Endodermal cell (in vitro differentiated cells): ENCODE measurements at regions not wholly inside any gene's neighbourhood (a gene's known extent, or its start where the extent isn't known, plus 50 kb on each side); places are given as distances from the start of the nearest gene placed in this dataset.

Experiments
- DNase-seq: peaks from one replicate; pipeline ENCODE4 v3.0.0-alpha.2; 2017
- H3K27ac ChIP-seq: 2 replicates; pipeline ENCODE4 v1.5.1; 2013; ENCODE audit warnings: mild to moderate bottlenecking, low read depth, low read length, moderate library complexity
- H3K27me3 ChIP-seq: 2 replicates; pipeline ENCODE4 v1.6.1; 2013; ENCODE audit warnings: mild to moderate bottlenecking, low read length, moderate library complexity; ENCODE audit not compliant: insufficient read depth, control insufficient read depth, poor library complexity, severe bottlenecking
- H3K36me3 ChIP-seq: 2 replicates; pipeline ENCODE4 v1.7.0; 2013; ENCODE audit warnings: mild to moderate bottlenecking, low read length, moderate library complexity; ENCODE audit not compliant: control insufficient read depth, insufficient read depth
- H3K4me1 ChIP-seq: one replicate; pipeline ENCODE4 v1.7.0; 2013; ENCODE audit warnings: low read length; ENCODE audit not compliant: control insufficient read depth, insufficient read depth
- H3K4me3 ChIP-seq: 2 replicates; pipeline ENCODE4 v1.5.1; 2013; ENCODE audit warnings: mild to moderate bottlenecking, low read length, moderate library complexity
- H3K9ac ChIP-seq: 2 replicates; pipeline ENCODE4 v1.6.1; 2013; ENCODE audit warnings: mild to moderate bottlenecking, low read length, moderate library complexity; ENCODE audit not compliant: poor library complexity, severe bottlenecking; ENCODE audit errors: extremely low read depth
- H3K9me3 ChIP-seq: 2 replicates; pipeline ENCODE4 v1.6.1; 2013; ENCODE audit warnings: mild to moderate bottlenecking, low read length, moderate library complexity; ENCODE audit not compliant: control insufficient read depth
- H3K27ac Mint-ChIP-seq: 2 replicates; pipeline ENCODE4 v1.8.0; 2020; ENCODE audit warnings: mixed read lengths
- H3K27me3 Mint-ChIP-seq: 2 replicates; pipeline ENCODE4 v1.8.0; 2021; ENCODE audit warnings: mild to moderate bottlenecking, mixed read lengths; ENCODE audit not compliant: insufficient read depth
- H3K36me3 Mint-ChIP-seq: 2 replicates; pipeline ENCODE4 v1.8.0; 2020; ENCODE audit warnings: low read depth, mixed read lengths
- H3K4me1 Mint-ChIP-seq: 2 replicates; pipeline ENCODE4 v1.8.0; 2020; ENCODE audit warnings: mixed read lengths
- H3K4me3 Mint-ChIP-seq: 2 replicates; pipeline ENCODE4 v1.8.0; 2020; ENCODE audit warnings: mild to moderate bottlenecking, moderate library complexity, mixed read lengths
- H3K9me3 Mint-ChIP-seq: 2 replicates; pipeline ENCODE4 v1.8.0; 2020; ENCODE audit warnings: mild to moderate bottlenecking, mixed read lengths
- WGBS, 2 experiments: methylation state at CpG; one replicate each; pipeline versions ENCODE4 v1.1.5 to v1.1.7; 2013; ENCODE audit warnings: missing lambda C conversion rate in 2 of 2, mixed read lengths in 1 of 2; ENCODE audit not compliant: insufficient coverage in 1 of 2, insufficient read length in 1 of 2; 5-methylcytosine and 5-hydroxymethylcytosine counted together
- TF ChIP-seq, protein P1 (sequence below): fragments of 200-600 bp; sonication (generic); conservative IDR thresholded peaks from 2 replicates; pipeline ENCODE4 v1.5.0; 2021; ENCODE audit warnings: antibody characterized with exemption, mild to moderate bottlenecking

DNA sequence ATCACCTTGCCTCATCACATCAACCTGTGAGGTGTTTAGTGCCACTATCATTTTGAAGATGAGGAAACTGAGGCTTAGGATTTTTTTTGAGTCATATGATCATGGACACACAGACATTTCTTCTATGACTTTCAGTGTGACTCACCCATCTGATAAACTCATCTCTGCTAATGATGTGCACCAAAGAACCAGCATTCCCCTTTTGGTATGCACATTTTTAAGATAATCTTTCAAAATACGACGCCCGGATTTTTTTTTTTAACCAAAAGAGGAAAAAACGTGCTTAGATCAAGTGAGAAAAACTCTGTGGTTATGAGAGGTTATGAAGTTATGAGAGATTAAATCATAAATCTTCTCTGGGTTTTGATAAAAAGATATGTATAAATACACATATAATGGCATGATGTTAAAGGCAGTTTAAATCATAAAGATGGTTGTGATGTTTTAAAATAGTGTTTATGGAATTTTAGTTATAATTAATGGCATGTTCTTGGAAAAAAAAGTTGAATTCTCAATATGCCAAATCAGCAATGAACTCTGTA, 948.1 kb downstream of the TMTC2 start:
- Mint-ChIP-seq H3K27ac (no peak overlapping the region), H3K4me3 (no peak overlapping the region), H3K36me3 (no peaks in the 10 kb centered on the region), H3K9me3 (no peaks in the 10 kb centered on the region), H3K4me1 (no peaks in the 10 kb centered on the region), H3K27me3 (no peaks in the 10 kb centered on the region)
- H3K27ac ChIP-seq, result no peak overlapping the region
- no peak overlapping the region for H3K9ac ChIP-seq
- no peaks in the 10 kb centered on the region for H3K36me3 ChIP-seq
- H3K4me3 ChIP-seq, result no peak overlapping the region
- H3K27me3 ChIP-seq, result no peaks in the 10 kb centered on the region
- TF ChIP-seq, protein P1, sequence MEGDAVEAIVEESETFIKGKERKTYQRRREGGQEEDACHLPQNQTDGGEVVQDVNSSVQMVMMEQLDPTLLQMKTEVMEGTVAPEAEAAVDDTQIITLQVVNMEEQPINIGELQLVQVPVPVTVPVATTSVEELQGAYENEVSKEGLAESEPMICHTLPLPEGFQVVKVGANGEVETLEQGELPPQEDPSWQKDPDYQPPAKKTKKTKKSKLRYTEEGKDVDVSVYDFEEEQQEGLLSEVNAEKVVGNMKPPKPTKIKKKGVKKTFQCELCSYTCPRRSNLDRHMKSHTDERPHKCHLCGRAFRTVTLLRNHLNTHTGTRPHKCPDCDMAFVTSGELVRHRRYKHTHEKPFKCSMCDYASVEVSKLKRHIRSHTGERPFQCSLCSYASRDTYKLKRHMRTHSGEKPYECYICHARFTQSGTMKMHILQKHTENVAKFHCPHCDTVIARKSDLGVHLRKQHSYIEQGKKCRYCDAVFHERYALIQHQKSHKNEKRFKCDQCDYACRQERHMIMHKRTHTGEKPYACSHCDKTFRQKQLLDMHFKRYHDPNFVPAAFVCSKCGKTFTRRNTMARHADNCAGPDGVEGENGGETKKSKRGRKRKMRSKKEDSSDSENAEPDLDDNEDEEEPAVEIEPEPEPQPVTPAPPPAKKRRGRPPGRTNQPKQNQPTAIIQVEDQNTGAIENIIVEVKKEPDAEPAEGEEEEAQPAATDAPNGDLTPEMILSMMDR, result no peak
- 77% methylated on average over 4 of the region's 4 CpGs; no CpG with 5 or more reads in 1 of the 2 experiments for WGBS, 2 experiments
- no peak for DNase-seq
- no peaks in the 10 kb centered on the region for H3K9me3 ChIP-seq
- no peaks in the 10 kb centered on the region for H3K4me1 ChIP-seq

DNA sequence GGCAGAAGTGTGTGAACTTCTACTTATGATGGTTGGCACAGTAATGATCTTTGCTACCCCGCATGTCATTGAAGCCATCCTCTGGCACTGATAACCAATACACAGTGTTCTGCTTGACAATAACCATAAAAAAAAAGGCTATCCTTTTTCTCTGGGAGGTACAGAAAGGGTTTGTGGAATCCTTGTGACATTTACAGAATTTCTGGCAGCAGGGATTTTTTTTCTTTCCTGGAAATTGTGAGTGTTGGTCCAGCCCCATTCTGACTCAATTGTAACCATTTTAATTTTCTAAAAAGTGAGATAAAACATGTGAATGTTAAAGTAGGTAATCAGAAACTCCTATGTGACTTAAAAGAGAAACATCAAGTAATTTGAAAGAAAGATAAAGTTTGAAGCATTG, 943.8 kb downstream of the TMTC2 start:
- no peaks in the 10 kb centered on the region for H3K27me3 ChIP-seq
- H3K4me1 ChIP-seq, result no peaks in the 10 kb centered on the region
- no peaks in the 10 kb centered on the region for H3K36me3 ChIP-seq
- H3K27ac ChIP-seq, result no peak overlapping the region
- H3K36me3 Mint-ChIP-seq, result no peaks in the 10 kb centered on the region
- no peak overlapping the region for H3K9ac ChIP-seq
- DNase-seq, result no peak
- H3K27me3 Mint-ChIP-seq, result no peaks in the 10 kb centered on the region
- H3K9me3 ChIP-seq, result no peaks in the 10 kb centered on the region
- no peaks in the 10 kb centered on the region for H3K9me3 Mint-ChIP-seq
- TF ChIP-seq, protein P1, result no peak
- H3K4me3 Mint-ChIP-seq, result no peak overlapping the region
- no peaks in the 10 kb centered on the region for H3K4me1 Mint-ChIP-seq
- WGBS, 2 experiments, result 100% methylated on average over 1 of the region's 1 CpG
- no peak overlapping the region for H3K4me3 ChIP-seq
- no peak overlapping the region for H3K27ac Mint-ChIP-seq

DNA sequence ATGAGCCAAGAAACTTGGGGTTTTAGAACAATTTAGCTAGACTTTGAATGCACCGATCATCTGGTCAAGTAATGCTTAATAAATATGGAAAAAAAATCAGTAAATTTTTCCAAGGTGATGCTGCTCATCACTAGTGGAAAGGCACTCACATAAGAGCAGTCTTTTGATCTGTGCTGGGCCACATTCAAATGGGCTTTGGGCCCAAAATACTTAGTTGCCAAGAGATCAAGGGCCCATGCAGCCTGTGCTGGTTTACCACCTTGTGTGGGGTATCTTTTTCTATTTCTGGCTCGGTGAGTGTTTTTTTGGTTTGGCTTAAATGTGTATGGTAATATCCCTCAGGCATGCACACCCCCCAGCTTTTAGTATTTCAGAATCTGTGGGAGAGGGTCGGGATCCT, 943.2 kb downstream of the TMTC2 start:
- H3K9ac ChIP-seq, result no peak overlapping the region
- WGBS, 2 experiments, result 86 to 100% methylated on average over 1 to 3 of the region's 3 CpGs
- no peak overlapping the region for H3K4me3 ChIP-seq
- Mint-ChIP-seq H3K36me3 (no peaks in the 10 kb centered on the region), H3K27me3 (no peaks in the 10 kb centered on the region), H3K27ac (no peak overlapping the region), H3K9me3 (no peaks in the 10 kb centered on the region), H3K4me3 (no peak overlapping the region), H3K4me1 (no peaks in the 10 kb centered on the region)
- H3K4me1 ChIP-seq, result no peaks in the 10 kb centered on the region
- H3K27me3 ChIP-seq, result no peaks in the 10 kb centered on the region
- no peak overlapping the region for H3K27ac ChIP-seq
- H3K9me3 ChIP-seq, result no peaks in the 10 kb centered on the region
- no peak for DNase-seq
- TF ChIP-seq, protein P1, result no peak
- no peaks in the 10 kb centered on the region for H3K36me3 ChIP-seq
